Stimulated activated naive CD8-positive, alpha-beta T cell treated with anti-CD3 and anti-CD28 coated beads, Interleukin-15, amount 100 ng/mL, for 72 hours (primary cell): ENCODE measurements at regions not wholly inside any gene's neighbourhood (a gene's known extent, or its start where the extent isn't known, plus 50 kb on each side); places are given as distances from the start of the nearest gene placed in this dataset.

Experiments
- ATAC-seq: fragments of 150-1000 bp; cut with Tn5 transposase; 2 replicates; pipeline ENCODE4 v1.10.0; 2021; ENCODE audit warnings: mild to moderate bottlenecking, moderate library complexity
- DNase-seq, 2 donors: peaks; one replicate each; pipeline ENCODE4 v3.0.0; 2021 to 2022
- H3K27ac Mint-ChIP-seq, 2 donors: one replicate each; pipeline ENCODE4 v1.8.0; 2022; ENCODE audit warnings: mild to moderate bottlenecking in 2 of 2, mixed read lengths in 2 of 2, moderate library complexity in 2 of 2
- H3K27me3 Mint-ChIP-seq: one replicate; pipeline ENCODE4 v1.8.0; 2022; ENCODE audit warnings: mixed read lengths
- H3K4me1 Mint-ChIP-seq: one replicate; pipeline ENCODE4 v1.8.0; 2022; ENCODE audit warnings: mild to moderate bottlenecking, mixed read lengths
- H3K4me3 Mint-ChIP-seq, 2 donors: one replicate each; pipeline ENCODE4 v1.8.0; 2022; ENCODE audit warnings: mild to moderate bottlenecking in 2 of 2, mixed read lengths in 2 of 2, moderate library complexity in 1 of 2
- H3K9me3 Mint-ChIP-seq, 2 donors: one replicate each; pipeline ENCODE4 v1.8.0; 2022; ENCODE audit warnings: mixed read lengths in 2 of 2

DNA sequence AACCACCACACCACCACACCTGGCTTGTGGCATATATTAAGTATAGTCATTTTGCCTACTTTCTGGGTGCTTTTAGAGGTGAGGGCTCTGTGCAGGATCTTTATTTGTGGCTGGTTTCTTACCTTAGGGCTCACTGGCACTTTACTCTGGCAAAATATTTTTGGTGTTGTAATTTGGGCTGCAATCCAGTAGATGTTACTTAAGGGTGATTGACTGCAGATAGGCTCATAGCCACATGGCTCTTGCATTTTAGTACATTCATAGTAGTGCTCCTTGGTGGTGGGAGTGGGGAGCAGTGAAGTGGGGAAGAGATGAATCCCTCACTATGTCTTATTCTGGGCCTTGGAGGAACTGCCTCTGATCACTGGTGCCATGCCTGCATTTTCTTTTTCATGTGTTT lies 376.1 kb upstream of the GRIN3A start:
- Mint-ChIP-seq H3K27ac (no peak overlapping the region), H3K27me3 (no peaks in the 10 kb centered on the region), H3K4me1 (no peaks in the 10 kb centered on the region), H3K4me3 (no peak overlapping the region), H3K9me3 (peaks cover 15 to 18% of the 10 kb centered on the region in 2 donors)
- ATAC-seq (no peak), DNase-seq (no peak)

DNA sequence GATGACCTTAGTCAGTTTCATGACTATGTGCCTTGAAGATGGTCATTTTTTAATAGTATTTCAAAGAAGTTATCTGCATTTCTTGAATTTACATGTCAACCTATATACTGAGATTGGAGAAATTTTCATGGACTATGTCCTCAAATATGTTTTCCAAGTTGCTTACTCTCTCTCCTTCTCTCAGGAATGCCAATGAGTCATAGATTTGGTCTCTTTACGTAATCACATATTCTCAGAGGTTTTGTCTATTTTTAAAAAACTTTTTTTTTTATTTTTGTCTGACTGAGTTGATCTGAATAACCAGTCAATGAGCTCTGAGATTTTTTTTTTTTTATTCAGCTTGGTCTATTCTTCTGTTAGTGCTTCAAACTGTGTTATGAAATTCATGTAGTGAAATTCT lies 374.7 kb upstream of the GRIN3A start:
- DNase-seq: no peak
- Mint-ChIP-seq H3K27me3 (no peaks in the 10 kb centered on the region), H3K27ac (no peak overlapping the region), H3K4me3 (no peak overlapping the region), H3K4me1 (no peaks in the 10 kb centered on the region), H3K9me3 (peaks cover 10 to 18% of the 10 kb centered on the region in 2 donors)
- no peak for ATAC-seq

DNA sequence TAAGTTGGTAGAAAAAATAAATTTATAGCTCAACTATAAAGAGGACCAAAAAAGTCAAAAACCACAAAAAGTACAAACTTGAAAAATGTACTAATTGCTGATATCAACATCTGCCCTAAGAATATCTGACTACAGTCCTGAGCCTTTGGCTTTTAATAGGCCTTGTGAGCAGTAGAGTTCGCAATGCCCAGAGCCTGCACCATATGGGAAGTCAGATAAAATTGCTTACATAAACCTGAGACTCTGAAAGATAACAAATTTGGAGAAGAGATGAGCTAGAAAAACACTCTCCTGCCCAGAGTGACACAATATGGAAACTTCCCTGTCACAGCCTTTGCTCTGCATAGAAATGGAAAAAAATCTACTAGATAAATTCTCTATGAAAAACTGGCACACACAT lies 368.0 kb upstream of the GRIN3A start:
- no peak for DNase-seq
- no peak overlapping the region for H3K4me3 Mint-ChIP-seq
- ATAC-seq: no peak
- H3K27ac Mint-ChIP-seq: no peak overlapping the region
- peaks cover 0 to 8% of the 10 kb centered on the region in 2 donors for H3K9me3 Mint-ChIP-seq
- H3K27me3 Mint-ChIP-seq: no peaks in the 10 kb centered on the region
- H3K4me1 Mint-ChIP-seq: no peaks in the 10 kb centered on the region

DNA sequence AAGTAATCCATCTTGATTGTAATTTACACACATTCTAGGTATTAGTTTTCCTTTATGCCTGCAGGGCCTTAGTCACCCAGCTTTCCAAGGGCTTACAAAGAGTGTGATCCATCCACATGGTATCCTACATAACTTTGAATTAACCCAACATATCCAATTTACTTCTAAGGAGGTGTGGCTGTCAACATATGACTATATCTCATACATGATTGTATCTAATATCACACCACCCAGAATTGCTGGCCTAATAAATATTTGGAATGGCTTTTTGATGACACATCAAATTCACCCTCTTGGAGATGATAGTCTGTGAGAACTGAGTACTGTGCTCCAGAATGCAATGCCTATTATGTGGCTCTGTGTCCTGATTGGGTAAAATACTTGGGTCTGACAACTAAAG lies 363.3 kb upstream of the GRIN3A start:
- no peaks in the 10 kb centered on the region for H3K4me1 Mint-ChIP-seq
- H3K27me3 Mint-ChIP-seq: no peaks in the 10 kb centered on the region
- H3K4me3 Mint-ChIP-seq: no peak overlapping the region
- DNase-seq: no peak
- ATAC-seq: no peak
- no peak overlapping the region for H3K27ac Mint-ChIP-seq
- no peaks in the 10 kb centered on the region for H3K9me3 Mint-ChIP-seq

DNA sequence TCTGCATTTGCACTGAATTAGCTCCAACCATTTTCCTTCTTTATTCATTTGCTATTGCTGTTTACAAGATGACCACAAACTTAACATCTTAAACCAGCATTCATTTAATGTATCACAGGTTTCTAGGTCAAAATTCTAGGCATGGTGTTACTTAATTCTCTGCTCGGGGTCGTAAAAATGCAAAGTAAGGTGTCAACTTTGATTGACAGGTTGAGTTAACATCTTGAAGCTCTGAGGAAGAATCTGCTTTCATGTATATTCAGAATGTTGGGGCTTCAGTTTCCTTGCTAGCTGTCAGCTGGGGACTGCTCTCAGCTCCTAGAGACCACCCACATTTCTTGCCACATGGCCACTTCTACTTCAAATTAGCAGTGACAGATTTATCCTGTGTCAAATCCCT lies 348.7 kb upstream of the GRIN3A start:
- Mint-ChIP-seq H3K4me3 (no peak overlapping the region), H3K9me3 (no peaks in the 10 kb centered on the region)

DNA sequence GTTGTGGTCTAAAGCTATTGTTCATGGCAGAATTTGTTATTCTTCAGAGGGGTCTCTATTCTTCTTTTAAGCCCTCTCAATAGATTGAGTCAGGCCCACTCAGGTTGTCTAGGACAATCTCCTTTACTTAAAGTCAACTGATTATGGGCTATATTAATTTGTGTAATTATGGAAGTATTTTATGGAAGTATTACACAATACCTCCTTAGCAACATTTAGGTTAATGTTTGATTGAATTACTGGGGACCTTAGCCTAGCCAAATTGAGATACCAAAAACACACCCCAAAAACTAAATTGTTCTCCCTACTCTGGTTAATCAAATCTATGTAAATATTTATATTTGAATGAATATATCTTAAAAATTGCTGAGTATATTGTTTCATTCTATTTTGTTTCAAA lies 347.1 kb upstream of the GRIN3A start:
- no peak overlapping the region for H3K27ac Mint-ChIP-seq
- no peak overlapping the region for H3K4me3 Mint-ChIP-seq
- no peak for DNase-seq
- no peak for ATAC-seq
- no peaks in the 10 kb centered on the region for H3K9me3 Mint-ChIP-seq
- no peaks in the 10 kb centered on the region for H3K4me1 Mint-ChIP-seq
- H3K27me3 Mint-ChIP-seq: no peaks in the 10 kb centered on the region

More for the DNA sequence above, 348.7 kb upstream of the GRIN3A start:
- Mint-ChIP-seq H3K4me1 (no peaks in the 10 kb centered on the region), H3K27me3 (no peaks in the 10 kb centered on the region), H3K27ac (no peak overlapping the region)
- DNase-seq (no peak), ATAC-seq (no peak)

DNA sequence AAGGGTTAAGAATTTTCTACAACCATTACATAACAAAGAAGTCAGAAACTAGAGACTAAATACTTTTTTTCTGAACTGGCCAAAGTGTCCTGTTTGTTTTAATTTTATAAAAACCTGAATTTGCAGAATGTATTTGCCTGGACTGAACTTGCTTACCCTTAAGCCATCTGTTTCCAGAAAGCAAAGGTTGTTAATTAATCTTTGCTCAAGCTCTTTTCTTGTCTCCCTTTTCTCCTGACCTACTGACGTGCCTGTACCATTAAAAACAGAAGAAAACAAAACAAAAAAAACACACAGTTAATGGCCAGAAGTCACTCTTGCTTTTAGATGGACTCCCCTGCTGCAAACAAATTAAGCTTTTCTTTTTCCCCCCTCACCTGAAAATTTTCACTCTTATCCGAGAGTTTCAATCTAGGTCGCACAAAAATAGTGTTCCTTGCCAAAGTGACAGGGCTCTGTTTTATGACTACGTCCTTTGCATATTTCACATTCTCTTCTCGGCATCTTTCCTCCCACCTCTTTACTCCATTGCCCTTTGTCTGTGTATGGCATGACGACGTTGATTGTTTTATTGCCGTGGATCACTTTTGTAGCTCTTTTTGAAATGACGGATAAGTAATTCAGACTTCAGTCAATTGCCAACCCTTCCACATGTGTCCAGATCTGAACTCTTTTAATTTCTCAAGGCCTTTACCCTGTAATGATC lies 333.8 kb upstream of the GRIN3A start:
- ATAC-seq (no peak), DNase-seq (no peak)
- H3K9me3 Mint-ChIP-seq: peaks cover 0 to 13% of the 10 kb centered on the region in 2 donors
- H3K4me3 Mint-ChIP-seq: no peak overlapping the region
- H3K27ac Mint-ChIP-seq: no peak overlapping the region
- no peaks in the 10 kb centered on the region for H3K27me3 Mint-ChIP-seq
- no peaks in the 10 kb centered on the region for H3K4me1 Mint-ChIP-seq

DNA sequence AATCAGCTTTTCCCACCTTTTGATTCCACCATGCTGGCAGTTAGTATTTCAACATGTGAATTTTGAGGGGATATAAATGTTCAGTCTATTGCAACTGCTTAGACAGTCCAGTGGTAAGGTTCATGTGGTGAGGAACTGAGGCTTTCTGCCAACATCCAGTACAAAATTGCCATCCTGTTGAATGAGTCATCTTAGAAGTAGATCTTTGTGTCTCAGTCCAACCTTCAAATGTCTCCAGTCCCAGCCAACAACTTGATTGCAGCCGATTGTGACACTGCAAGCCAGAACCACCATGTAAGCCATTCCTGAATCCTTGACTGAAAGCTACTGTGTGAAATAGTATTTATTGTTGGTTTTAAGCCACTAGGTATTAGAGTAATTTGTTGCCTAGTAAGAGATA lies 331.5 kb upstream of the GRIN3A start:
- no peak for ATAC-seq
- Mint-ChIP-seq H3K9me3 (peaks cover 0 to 13% of the 10 kb centered on the region in 2 donors), H3K4me3 (no peak overlapping the region), H3K27me3 (no peaks in the 10 kb centered on the region), H3K27ac (no peak overlapping the region), H3K4me1 (no peaks in the 10 kb centered on the region)
- no peak for DNase-seq

DNA sequence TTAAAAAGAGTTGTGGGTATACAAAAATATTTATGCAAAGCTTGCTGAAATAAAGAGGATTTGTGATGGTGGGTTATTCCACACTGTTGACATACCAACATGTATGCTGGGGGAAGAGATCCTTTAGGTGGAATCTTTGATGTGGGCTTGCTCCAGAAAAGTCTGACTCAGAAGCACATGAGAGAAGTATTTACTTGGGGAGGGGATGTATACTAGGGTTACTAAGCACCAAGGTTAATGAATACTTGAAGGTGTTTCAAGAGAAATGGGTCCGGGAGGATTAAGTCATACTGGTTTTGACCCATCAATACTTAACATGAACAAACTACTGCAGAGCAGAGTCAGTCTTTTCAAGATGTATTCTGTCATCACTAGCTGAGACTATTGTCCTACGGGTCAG lies 316.4 kb upstream of the GRIN3A start:
- Mint-ChIP-seq H3K27me3 (no peaks in the 10 kb centered on the region), H3K4me3 (no peak overlapping the region), H3K27ac (no peak overlapping the region), H3K9me3 (no peaks in the 10 kb centered on the region), H3K4me1 (peaks cover 15% of the 10 kb centered on the region)
- DNase-seq (no peak), ATAC-seq (no peak)

DNA sequence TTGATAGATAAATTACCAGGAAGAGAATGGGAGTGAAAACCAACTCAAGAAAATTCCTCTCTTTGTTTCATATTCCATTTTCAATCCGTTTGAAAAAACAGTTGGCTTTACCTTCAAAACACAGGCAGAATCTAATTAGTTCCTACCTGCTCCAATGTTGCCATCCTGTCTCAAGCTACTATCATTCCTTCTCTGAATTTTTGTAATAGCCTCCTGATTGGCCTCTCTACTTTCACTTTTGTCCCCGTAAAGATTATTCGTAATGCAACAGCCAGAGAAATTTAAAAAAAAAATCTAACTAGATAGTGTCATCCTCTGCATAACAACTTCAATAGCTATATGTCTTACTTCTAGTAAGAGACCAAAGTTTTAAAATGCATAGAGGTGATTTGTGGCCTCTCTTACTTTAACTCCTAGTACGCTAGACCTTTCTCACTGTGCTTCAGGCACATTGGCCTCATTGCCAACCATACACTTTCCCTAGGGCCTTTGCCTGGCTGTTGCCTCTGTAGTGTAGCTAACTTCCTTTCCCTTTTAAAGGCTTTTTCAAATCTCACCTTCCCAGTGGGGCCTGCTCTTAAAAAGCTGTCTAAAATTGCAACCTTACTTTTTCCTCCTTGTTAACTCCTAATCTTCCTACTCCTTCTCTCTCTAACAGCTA lies 311.3 kb upstream of the GRIN3A start:
- ATAC-seq (no peak), DNase-seq (peak in 1 of 2 donors; percentile 1)

DNA sequence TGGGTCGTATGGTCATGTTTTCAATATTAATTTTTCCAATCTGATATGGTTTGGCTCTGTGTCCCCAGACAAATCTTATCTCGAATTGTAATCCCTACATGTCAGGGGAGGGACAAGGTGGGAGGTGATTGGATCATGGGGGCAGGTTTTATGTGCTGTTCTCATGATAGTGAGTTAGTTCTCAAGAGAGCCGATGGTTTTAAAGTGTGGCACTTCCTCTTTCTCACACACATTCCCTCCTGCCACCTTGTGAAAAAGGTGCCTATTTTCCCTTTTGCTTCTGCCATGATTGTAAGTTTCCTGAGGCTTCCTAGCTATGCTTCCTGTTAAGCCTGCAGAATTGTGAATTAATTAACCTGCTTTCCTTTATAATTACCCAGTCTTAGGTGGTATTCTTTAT lies 309.1 kb upstream of the GRIN3A start:
- Mint-ChIP-seq H3K9me3 (peaks cover 0 to 7% of the 10 kb centered on the region in 2 donors), H3K27me3 (no peaks in the 10 kb centered on the region), H3K27ac (peak overlapping the region in 1 of 2 donors; percentile 34), H3K4me3 (no peak overlapping the region), H3K4me1 (peaks cover 11% of the 10 kb centered on the region)
- DNase-seq (no peak), ATAC-seq (no peak)

More for the DNA sequence above, 311.3 kb upstream of the GRIN3A start:
- no peaks in the 10 kb centered on the region for H3K27me3 Mint-ChIP-seq
- H3K4me3 Mint-ChIP-seq: peak overlapping the region; percentile 22 to 65
- peaks cover 16% of the 10 kb centered on the region for H3K4me1 Mint-ChIP-seq
- peaks cover 0 to 7% of the 10 kb centered on the region in 2 donors for H3K9me3 Mint-ChIP-seq
- H3K27ac Mint-ChIP-seq: peak overlapping the region; percentile 55 to 92

DNA sequence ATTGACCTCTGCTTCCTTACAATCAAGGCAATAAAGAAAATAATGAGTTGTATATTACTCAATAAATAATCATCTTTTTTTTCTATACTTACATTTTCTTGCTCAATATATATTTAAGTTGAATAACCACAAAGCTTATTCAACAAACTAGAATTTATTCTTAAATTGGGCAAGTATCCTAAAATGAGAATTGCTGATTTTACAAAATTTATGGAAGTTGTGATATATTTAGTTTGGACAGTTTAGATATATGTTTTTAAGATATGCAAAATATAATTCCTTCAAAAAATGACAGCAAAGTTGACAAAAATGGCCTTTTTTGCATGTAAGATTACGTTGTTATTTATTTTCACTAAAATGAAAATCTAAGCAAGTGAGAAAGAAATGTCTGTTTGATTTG lies 305.7 kb upstream of the GRIN3A start:
- Mint-ChIP-seq H3K4me3 (no peak overlapping the region), H3K27ac (no peak overlapping the region), H3K4me1 (no peaks in the 10 kb centered on the region), H3K9me3 (peaks cover 0 to 7% of the 10 kb centered on the region in 2 donors), H3K27me3 (no peaks in the 10 kb centered on the region)
- ATAC-seq: no peak
- DNase-seq: no peak

DNA sequence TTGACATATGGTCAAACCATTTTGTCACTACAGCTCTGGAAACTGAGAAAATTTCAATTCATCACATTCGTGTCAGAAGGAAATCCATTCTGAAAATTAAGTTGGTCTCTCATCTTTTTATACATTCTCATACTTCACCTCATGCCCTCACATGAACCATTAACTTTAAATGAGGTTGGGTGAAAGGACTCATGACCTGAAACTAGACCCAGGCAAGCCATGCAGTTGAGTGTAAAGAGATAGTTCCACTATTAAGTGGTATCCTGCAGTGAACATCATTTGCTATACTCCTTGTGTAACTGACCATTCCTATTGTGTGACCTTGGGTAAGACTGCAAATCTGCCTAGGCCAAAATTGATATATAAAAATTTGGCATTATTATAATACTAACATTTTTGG lies 299.6 kb upstream of the GRIN3A start:
- no peak for DNase-seq
- H3K9me3 Mint-ChIP-seq: peaks cover 0 to 3% of the 10 kb centered on the region in 2 donors

DNA sequence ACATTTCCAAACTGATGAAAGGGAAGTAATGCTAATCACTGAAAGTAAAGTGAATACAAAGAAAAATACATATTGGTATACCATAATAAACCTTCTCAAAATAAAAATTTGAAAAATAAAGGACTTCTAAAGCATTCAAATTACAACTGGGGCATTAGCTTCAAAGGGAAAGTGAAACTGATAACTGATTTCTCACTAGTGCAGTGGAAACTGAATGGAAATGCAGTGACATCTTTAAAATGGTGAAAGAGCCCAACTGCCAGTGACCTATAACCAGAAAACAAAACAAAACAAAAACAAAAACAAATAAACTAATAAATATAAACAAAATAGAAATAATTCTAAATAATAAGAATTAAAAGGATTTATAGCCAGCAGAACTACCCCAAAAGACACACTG lies 297.5 kb upstream of the GRIN3A start:
- Mint-ChIP-seq H3K9me3 (peaks cover 0 to 3% of the 10 kb centered on the region in 2 donors), H3K4me1 (no peaks in the 10 kb centered on the region)

More for the DNA sequence above, 299.6 kb upstream of the GRIN3A start:
- ATAC-seq: no peak
- H3K4me3 Mint-ChIP-seq: no peak overlapping the region
- H3K27me3 Mint-ChIP-seq: no peaks in the 10 kb centered on the region
- H3K27ac Mint-ChIP-seq: no peak overlapping the region
- H3K4me1 Mint-ChIP-seq: no peaks in the 10 kb centered on the region

DNA sequence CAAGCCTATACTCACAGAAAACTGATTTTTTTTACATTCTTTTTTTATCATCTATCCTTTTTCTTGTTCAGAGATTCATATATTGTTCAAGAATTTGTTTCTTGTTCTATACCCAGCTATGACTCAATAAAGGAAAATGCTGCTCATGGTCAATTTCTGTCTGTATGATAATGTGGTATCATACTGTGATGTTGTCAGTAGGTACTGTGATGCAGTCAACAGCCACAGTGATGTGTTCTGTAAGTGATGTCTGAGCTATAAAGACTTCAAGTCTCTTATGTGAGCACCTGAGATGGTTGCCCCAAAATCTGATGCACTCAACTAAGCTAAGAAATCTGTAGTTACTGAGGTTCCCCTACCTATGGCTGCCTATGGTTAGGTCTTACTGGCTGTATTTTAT lies 294.2 kb upstream of the GRIN3A start:
- no peak overlapping the region for H3K4me3 Mint-ChIP-seq
- H3K4me1 Mint-ChIP-seq: no peaks in the 10 kb centered on the region
- no peak for DNase-seq
- H3K27ac Mint-ChIP-seq: no peak overlapping the region
- ATAC-seq: no peak
- peaks cover 0 to 3% of the 10 kb centered on the region in 2 donors for H3K9me3 Mint-ChIP-seq
- H3K27me3 Mint-ChIP-seq: no peaks in the 10 kb centered on the region

More for the DNA sequence above, 297.5 kb upstream of the GRIN3A start:
- no peak overlapping the region for H3K4me3 Mint-ChIP-seq
- no peak for DNase-seq
- H3K27ac Mint-ChIP-seq: no peak overlapping the region
- no peaks in the 10 kb centered on the region for H3K27me3 Mint-ChIP-seq
- ATAC-seq: no peak

DNA sequence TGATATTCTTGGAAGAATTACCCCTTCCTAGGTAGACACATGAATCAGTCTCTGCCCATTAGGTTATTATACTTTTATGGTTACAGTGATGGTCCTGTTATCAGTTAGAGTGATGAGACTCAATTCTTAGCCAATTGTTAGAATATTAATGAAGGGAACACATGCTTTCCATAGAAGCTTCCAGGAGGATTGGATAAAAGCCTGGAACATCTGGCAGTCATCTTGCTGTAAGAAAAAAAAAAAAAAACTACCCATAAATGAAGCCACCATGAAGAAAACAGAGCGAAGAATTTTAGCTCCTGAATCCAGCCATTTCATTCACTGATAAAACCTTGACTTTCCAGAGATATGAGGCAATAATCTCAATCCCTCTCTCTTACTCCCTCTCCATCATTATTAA lies 262.5 kb upstream of the GRIN3A start:
- H3K27ac Mint-ChIP-seq: no peak overlapping the region
- H3K4me3 Mint-ChIP-seq: no peak overlapping the region
- no peaks in the 10 kb centered on the region for H3K4me1 Mint-ChIP-seq
- H3K27me3 Mint-ChIP-seq: no peaks in the 10 kb centered on the region
- ATAC-seq (no peak), DNase-seq (no peak)
- no peaks in the 10 kb centered on the region for H3K9me3 Mint-ChIP-seq
